Tibial nerve (tissue), 3 donors: ENCODE measurements at regions not wholly inside any gene's neighbourhood (a gene's known extent, or its start where the extent isn't known, plus 50 kb on each side); places are given as distances from the start of the nearest gene placed in this dataset.

ENCODE experiments used
- CTCF ChIP-seq, 5 experiments: fragments of 200-600 bp in 3 of 5; fragments of 450-650 bp in 2 of 5; sonication (generic) in 3 of 5; IDR thresholded peaks; one replicate each; pipeline ENCODE4 v1.5.1; 2016 to 2019; ENCODE audit warnings: antibody characterized with exemption in 5 of 5, mild to moderate bottlenecking in 3 of 5, moderate library complexity in 2 of 5
- POLR2A ChIP-seq, 2 donors: fragments of 450-650 bp; IDR thresholded peaks; one replicate each; pipeline ENCODE4 v1.6.1; 2017; ENCODE audit warnings: antibody characterized with exemption in 2 of 2, mild to moderate bottlenecking in 2 of 2, moderate library complexity in 2 of 2

- TF ChIP-seq CTCF (IDR thresholded peaks at IDR 0.05), result no peak
- no peak for TF ChIP-seq POLR2A (IDR thresholded peaks at IDR 0.05)
These were observed 68.3 kb upstream of the TNFRSF21 start for GRCh38 chr6:47377971-47378370.
